GM19035 (cell line): ENCODE measurements at regions not wholly inside any gene's neighbourhood (a gene's known extent, or its start where the extent isn't known, plus 50 kb on each side); places are given as distances from the start of the nearest gene placed in this dataset.
"Not testable (repeated sequence)": the region's sequence is repeated elsewhere in the genome, so short reads cannot be mapped to it uniquely, and the experiment has no call there.

Experiments used
- ATAC-seq: cut with Tn5 transposase; IDR thresholded peaks from one replicate; pipeline ENCODE4 v1.9.1; 2021; ENCODE audit not compliant: unreplicated experiment

DNA sequence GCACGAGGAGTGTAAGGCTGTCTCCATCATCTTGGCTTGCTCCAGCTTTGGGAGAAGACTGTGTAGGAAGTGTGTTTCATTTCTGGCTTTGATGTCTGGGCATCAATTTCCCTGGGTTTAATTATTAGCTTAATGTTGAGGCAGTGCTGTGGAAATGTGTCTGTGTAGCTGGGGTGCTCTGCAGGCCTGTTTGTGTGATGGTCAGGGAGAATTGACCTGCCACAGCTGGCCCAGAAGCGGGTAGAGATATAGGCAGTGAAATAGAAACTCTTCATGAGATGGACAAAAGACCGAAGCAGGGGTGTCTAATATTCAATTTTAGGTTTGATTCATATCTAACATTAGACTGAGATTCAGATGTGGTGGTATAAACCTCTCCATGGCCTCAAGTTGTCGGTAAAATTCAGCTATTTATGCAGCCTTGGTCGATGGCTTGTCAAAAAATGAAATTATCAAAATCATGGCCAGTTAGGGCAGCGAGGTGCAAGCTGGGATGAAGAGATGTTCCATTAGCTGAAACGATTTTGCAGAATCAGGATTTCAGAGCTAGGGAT, 95.3 kb upstream of the SNX9 start:
- ATAC-seq = no peak

DNA sequence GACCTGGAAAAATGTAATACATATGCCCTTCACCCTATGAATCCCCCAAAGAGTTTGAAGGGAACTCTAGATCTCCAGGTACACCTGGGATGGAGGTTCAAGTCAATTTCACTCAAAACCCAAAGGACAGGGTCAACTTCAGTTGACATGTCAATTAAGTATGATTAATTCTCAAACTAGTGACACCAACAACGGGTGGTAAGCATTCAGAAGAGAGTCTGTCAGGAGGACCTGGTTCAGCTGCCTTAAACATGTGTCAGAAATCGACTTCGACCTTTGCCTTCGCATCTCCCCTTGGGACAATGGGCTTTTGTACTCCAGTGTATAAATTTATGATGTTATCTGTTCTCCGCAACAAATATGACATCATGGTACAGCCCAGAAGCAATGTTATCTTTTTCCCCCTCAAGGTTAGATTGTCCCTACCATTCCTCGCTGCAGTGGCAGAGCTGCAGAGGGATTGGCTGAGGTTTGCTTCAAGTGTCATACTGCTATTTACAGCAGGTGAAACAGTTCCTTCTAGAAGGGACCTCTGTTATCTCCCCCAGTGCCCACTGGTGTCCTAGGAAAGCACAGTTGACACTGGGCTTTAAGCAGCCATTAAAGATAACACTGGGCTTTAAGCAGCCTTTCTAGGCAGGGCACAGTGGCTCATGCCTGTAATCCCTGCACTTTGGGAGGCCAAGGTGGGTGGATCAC, 94.7 kb upstream of the SNX9 start:
- no peak for ATAC-seq

DNA sequence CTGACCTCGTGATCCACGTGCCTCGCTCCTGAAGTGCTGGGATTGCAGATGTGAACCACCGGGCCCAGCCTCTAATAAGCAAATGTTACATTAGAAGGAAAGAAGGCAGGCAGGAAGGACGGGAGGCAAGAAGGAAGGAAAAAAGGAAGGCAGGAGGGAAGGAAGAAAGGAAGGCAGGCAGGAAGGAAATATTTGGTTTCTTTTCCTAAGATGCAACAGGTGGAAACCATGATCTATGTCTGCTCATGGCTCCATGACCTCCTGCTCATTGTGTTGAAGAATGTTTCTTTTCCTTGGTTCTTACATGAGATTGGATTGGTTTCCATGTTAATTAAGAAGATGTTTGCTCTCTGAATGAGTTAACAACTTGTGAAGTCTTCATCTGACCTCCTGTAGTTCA, 91.8 kb upstream of the SNX9 start:
- no peak for ATAC-seq

DNA sequence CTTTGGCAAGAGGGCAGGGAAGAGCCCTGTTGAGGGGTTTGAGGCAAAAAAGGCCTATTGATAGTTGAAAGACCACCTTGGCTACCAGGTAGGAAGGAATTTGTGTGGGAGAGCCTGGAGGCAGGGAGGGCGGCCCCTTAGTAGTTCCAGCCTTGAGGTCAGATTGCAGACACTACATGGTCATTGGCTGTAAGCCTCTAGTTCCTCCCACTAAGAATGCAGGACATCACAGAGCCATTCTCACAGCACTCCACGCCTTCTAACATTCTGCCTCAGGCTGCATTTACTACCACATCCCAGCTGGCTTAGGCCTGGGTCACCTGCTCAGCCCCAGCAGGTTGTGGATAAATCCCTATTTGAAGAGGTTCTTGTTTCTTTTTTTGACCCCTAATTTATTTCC, 91.0 kb upstream of the SNX9 start:
- ATAC-seq = no peak

DNA sequence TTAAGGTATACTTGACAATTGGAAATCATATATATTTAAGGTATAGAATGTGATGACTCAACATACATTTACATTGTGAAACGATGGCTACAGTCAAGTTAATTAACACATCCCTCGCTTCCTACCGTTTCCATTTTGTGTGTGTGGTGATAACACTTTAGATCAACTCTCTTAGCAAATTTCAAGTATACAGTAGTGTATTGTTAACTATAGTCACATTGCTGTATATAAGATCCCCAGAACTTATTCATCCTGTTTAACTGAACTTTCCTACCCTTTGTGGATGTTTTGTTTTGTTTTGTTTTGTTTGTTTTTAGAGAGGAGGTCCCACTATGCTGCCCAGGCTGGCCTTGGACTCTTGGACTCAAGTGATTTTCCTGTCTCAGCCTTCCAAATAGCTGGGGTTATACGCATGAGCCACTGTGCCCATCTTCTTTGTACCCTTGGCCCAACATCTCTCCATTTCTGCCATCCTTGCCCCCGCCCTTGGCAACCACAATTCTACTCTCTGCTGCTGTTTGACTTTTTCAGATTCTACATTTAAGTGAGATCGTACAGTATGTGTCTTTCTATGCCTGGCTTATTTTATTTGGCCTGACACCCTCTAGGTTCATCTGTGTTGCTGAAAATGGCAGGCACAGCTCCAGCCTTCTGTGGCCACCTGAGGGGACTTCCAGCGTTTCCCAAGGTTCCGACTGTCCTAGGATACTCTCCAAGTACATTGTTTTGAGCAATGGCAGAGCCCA, 90.5 kb upstream of the SNX9 start:
- no peak for ATAC-seq

DNA sequence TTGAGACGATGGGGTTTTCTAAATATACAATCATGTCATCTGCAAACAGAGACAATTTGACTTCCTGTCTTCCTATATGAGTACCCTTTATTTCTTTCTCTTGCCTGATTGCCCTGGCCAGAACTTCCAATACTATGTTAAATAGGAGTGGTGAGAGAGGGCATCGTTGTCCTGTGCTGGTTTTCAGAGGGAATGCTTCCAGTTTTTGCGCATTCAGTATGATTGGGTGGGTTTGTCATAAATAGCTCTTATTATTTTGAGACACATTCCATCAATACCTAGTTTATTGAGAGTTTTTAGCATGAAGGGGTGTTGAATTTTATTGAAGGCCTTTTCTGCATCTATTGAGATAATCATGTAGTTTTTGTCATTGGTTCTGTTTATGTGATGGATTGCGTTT, 86.5 kb upstream of the SNX9 start:
- ATAC-seq = not testable (repeated sequence)

DNA sequence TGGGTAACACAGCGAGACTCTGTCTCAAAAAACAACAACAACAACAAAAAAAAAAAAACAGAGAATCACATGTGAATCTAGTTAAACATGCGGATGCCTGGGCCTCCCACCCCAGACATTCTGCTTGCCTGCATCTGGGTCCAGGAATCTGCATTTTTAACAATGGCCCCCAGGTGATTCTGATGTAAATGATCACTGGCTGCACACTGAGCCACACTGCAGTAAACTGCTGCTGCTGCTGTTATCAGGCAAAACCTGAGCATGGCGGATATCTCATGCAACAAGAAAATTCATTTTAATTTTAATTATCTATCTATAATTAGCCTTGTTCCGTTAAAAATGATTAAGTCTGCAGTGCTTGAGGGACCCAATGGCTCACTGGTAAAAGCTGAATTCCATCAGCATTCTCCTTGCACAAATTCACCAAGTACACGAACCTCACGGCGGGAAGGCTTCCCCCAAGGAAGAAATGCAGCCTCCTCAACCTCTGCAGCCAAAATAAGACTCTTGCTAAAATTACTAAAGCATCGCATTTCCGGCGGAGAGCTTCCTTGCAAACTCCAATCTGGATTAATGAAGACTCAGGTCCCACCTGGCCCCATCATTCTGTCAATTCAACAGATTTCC, 81.6 kb upstream of the SNX9 start:
- no peak for ATAC-seq

DNA sequence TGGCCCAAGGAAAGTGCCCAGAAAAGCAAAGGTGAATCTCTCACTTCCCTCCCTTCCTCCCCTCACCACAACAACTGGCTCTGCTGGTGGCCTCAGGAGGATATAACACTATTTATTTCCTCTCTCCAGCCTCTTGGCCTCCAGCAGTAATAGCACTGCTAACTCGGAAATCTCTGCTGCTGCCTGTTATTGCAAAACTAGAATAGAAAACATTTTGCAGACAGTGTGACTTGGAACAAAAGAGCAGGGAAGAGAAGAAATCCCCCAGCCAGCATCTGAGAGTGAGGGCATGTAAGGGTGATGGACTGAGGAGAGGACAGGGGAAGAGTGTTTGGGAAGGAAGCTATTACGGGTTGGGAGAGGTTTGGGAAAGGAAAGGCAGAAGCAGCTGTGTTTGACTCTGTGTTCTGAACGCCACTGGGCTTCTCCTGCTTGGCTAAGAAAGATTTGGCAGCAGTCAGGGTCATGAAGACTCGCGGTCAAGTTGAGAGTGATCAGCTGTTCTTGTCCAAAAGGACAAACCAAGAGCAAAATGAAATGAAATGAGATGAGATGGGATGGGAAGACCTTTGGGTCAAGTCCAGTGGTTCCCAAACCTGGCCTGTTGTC, 81.0 kb upstream of the SNX9 start:
- no peak for ATAC-seq

DNA sequence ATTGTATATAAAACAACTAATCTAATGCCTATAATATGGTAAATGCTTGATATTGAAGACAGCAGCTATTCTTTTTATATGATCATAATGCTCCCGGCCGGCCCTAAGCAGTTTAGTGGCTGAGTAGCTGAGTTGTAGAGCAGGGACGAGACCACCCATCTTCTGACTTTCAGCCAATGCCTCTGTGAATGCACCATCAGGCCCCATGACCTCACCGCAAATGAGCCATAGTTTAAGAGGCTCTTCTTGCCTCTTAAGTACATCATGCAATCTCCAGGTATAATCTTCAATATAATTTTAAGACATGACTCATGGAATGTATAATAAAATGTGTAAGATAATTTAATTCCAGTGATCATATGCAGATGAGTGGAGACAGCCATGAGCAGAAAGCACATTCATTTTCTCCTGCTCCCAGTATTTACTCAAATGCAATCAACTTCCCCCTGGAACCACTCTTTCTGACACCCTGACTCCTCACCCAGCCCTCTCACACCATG, 78.9 kb upstream of the SNX9 start:
- no peak for ATAC-seq

DNA sequence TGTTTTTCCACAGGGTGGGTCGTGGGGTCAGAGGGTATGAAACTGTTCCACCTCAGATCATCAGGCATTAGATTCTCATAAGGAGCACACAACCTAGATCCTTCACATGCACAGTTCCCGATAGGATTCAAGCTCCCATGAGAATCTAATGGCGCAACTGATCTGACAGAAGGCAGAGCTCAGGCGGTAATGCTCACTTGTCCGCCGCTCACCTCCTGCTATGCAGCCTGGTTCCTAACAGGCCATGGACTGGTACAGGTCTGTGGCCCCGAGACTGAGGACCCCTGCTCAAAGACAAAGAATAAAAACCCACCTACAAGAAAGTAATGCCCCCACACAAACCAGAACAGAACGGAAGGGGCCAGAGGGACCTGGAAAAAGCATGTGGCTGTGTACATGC, 76.1 kb upstream of the SNX9 start:
- ATAC-seq = no peak

DNA sequence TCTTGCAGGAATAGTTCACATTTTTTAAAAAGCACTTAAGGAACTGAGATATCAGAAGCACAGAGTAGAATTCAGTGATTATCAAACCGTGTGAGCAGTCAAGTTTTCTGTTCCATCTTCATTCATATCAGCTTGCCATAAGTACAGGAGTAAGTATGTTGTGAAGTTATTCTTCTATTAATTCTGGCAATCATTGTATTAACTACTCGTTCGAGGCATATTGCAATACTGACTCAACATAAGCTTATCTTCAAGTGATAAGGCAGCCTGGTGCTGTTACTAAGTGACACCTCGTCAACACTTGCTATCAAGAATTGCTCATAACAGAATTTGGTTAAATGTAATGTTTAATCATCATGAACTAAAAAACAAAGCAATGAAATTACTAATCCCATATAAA, 75.7 kb upstream of the SNX9 start:
- no peak for ATAC-seq

DNA sequence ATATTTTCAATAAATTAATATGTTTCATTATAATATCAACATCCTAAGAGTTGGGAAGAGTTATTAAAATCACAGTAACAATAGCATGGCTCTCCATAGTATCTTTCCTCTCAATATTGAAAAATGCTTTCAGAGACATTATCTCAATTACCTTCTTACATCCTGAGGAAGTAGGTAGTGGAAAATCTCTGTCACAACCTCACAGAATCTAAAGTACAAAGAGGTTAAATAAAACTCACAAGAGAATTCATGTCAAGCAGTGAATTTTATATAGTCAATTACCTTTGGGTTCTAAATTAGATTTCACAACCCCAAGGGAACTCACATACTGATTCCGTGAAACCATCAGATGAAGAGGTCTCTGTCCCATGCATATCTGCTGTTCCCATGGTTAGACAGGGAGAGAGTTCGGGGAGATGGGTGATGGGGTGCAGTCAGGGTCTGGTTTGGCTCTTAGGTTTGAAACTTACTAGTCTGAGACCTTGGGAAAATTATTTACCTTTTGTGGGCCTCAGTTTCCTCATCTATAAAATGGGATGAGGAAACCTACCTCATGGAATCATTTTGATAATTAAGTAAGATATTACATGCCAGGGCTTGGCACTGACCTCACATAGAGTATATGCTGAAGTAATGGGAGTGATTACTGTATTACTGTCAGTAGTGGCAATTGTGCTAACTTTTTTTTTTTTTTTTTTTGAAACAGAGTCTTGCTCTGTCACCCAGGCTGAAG, 74.0 kb upstream of the SNX9 start:
- no peak for ATAC-seq

DNA sequence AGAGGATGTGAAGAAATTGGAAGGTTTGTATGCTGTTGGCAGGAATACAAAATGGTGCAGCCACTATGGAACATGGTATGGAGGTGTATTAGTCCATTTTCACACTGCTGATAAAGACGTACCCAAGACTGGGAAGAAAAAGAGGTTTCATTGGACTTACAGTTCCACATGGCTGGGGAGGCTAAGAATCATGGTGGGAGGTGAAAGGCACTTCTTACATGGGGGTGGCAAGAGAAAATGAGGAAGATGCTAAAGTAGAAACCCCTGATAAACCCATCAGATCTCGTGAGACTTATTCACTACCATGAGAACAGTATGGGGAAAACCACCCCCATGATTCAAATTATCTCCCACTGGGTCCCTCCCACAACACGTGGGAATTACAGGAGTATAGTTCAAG, 72.1 kb upstream of the SNX9 start:
- ATAC-seq = not testable (repeated sequence)

DNA sequence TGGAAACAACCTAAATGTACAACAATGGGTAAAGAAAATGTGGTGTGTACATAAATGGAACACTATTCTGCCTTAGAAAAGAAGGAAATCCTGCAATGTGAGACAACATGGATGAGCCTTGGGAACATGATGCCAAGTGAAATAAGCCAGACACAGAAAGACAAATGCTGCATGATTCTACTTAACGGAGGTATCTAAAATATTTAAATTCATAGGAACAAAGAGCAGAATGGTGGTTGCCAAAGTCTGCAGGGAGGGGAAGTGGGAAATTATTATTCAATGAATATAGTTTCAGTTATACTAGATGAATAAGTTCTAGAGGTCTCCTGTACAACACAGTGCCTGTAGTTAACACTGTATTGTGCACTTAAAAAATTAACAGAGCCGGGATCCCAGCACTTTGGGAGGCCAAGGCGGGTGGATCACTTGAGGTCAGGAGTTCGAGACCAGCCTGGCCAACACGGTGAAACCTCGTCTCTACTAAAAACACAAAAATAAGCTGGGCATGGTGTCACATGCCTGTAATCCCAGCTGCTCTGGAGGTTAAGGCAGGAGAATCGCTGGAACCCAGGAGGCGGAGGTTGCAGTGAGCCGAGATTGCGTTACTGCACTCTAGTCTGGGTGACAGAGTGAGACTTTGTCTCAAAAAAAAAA, 71.4 kb upstream of the SNX9 start:
- no peak for ATAC-seq

DNA sequence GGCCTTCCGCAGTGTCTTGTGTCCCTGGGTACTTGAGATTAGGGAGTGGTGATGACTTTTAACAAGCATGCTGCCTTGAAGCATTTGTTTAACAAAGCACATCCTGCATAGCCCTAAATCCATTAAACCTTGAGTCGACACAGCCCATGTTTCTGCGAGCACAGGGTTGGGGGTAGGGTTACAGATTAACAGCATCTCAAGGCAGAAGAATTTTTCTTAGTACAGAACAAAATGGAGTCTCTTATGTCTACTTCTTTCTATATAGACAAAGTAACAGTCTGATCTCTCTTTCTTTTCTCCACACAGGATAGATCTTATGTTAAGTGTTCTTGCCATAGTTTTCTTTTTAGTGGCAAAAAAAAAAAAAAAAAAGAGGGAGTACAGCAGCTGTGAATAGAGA, 70.2 kb upstream of the SNX9 start:
- not testable (repeated sequence) for ATAC-seq

DNA sequence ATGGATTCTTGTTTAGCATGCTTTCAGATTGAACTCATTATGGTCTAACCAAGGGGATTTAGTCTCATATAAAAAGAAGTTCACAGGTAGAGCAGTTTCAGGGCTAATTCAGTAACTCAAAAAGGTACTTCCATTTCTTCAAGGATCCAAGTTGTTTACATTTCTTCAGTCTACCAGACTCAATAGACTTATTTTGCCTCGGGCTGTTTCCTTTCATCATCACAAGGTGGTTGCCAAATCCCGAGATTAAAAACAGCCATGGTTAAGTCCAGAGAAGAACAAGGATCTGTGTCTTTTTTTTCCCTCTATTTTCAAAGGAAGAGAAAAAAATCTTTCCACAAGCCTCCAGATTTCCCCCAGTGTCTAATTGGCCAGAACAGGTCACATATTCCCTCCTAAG, 69.8 kb upstream of the SNX9 start:
- no peak for ATAC-seq

DNA sequence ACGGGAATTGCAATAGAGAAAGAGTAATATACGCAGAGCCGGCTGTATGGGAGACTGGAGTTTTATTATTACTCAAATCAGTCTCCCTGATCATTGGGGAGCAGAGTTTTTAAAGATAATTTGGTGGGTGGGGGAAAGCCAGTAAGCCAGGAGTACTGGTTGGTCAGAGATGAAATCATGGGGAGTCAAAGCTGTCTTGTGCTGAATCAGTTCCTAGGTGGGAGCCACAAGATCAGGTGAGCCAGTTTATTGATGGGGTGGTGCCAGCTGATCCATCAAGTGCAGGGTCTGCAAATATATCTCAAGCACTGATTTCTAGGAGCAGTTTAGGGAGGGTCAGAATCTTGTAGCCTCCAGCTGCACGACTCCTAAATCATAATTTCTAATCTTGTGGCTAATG, 69.2 kb upstream of the SNX9 start:
- not testable (repeated sequence) for ATAC-seq

DNA sequence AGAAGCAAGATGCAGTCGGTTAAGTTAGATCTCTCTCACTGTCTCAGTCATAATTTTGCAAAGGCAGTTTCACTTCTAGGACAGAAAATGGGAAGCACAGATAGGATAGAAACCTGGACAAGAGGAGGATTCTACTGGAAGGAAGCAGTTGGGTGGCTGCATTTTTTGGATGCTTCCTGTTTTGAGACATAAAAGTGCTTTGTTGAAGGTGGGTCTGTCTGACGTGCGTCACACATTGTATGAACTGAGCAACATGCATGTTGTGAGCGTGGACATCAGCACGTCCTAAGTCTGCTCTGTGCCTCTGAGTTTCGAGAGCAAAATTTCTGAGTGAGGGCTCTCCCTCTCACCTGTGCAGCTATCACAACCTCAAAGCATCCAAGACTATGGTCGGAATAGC, 68.7 kb upstream of the SNX9 start:
- no peak for ATAC-seq

DNA sequence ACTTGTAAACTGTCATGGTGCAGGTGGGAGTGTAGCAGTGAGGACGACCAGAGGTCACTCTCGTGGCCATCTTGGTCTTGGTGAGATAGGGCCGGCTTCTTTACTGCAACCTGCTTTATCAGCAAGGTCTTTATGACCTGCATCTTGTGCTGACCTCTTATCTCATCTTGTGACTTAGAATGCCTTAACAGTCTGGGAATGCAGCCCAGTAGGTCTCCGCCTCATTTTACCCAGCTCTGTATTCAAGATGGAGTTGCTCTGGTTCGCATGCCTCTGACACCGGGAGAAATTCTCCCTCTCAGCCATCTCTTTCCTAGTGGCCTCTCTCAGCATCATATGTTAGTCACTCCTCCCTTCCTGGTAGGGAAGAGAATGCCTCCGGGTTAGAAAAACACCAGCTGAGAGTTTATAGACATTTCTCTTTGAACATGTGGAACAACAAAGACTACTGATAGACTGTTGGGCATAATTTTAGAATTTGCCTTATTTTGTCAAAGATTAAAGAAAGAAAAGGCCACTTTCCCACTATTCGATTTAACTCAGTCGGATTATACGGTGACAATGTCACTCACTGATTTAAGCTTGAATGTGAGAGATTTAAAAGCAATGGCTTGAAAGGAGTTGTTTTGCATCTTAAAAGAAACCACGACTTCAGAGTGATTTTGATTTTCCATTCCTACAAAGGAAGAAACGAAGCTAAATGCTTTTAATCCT, 67.9 kb upstream of the SNX9 start:
- ATAC-seq = no peak
